GM12878 (cell line): ENCODE measurements at regions not wholly inside any gene's neighbourhood (a gene's known extent, or its start where the extent isn't known, plus 50 kb on each side); places are given as distances from the start of the nearest gene placed in this dataset.

Source experiments
- ATAC-seq: fragments of 200-7000 bp; cut with Tn5 transposase; 3 replicates; pipeline ENCODE4 v1.9.1; 2020; ENCODE audit warnings: mild to moderate bottlenecking, moderate library complexity
- BruUV-seq: library from RNA; stranded (reverse); fragments of 400-500 nt; replicated peaks from 2 replicates; lab custom pipeline; 2021; lab: Mats Ljungman, UMichigan
- CTCF ChIA-PET: fragments of 300-600 bp; sonication (Branson Sonifier 250); formaldehyde crosslinking; extraction: SDS; loops from one replicate; lab custom pipeline; 2021; ENCODE audit warnings: inconsistent platforms; lab: Yijun Ruan, JAX
- POLR2A ChIA-PET: fragments of 350-600 bp; formaldehyde crosslinking; extraction: SDS; loops from one replicate; lab custom pipeline; 2021; ENCODE audit warnings: inconsistent platforms; lab: Charles Lee
- RAD21 ChIA-PET: fragments of 300-600 bp; sonication (Branson Sonifier 250); formaldehyde crosslinking; loops from one replicate; lab custom pipeline; 2023; ENCODE audit warnings: antibody characterized with exemption; ENCODE audit not compliant: unreplicated experiment; lab: Charles Lee
- SMC1A ChIA-PET: fragments of 300-600 bp; sonication (Branson Sonifier 250); formaldehyde crosslinking; loops from one replicate; lab custom pipeline; 2023; ENCODE audit not compliant: unreplicated experiment, uncharacterized antibody; lab: Charles Lee
- DNase-seq: peaks from one replicate; pipeline ENCODE4 v3.0.0-alpha.2; 2011; ENCODE audit warnings: low read depth, low spot score
- FAIRE-seq: peaks from 3 replicates; lab custom pipeline; 2011; peaks lifted over from hg19 to GRCh38; lab: Jason Lieb, UNC
- H2AFZ ChIP-seq: 2 replicates; pipeline ENCODE4 v1.6.0; 2011; ENCODE audit warnings: low read depth, low read length, control low read depth; ENCODE audit not compliant: control insufficient read depth
- H3K27ac ChIP-seq: 2 replicates; pipeline ENCODE4 v1.5.1; 2011; ENCODE audit warnings: control low read depth; ENCODE audit not compliant: control insufficient read depth, insufficient read depth
- H3K27me3 ChIP-seq, 2 experiments: replicated peaks in 1 of 2; 2 replicates each; pipeline versions ENCODE4 v1.6.0 to v1.6.1; 2011; ENCODE audit warnings: low read length in 1 of 2; ENCODE audit not compliant: control insufficient read depth in 2 of 2, insufficient read depth in 2 of 2
- H3K36me3 ChIP-seq, 2 experiments: 2 replicates each; pipeline ENCODE4 v1.5.1; 2011; ENCODE audit warnings: low read length in 1 of 2; ENCODE audit not compliant: control insufficient read depth in 2 of 2, insufficient read depth in 2 of 2
- H3K4me1 ChIP-seq: 2 replicates; pipeline ENCODE4 v1.6.1; 2011; ENCODE audit warnings: mild to moderate bottlenecking, low read length, moderate library complexity, mixed read lengths; ENCODE audit not compliant: control insufficient read depth, insufficient read depth
- H3K4me2 ChIP-seq: 2 replicates; pipeline ENCODE4 v1.6.0; 2011; ENCODE audit warnings: control low read depth; ENCODE audit not compliant: control insufficient read depth, insufficient read depth
- H3K4me3 ChIP-seq: fragments of 200-600 bp; sonication (generic); 2 replicates; pipeline ENCODE4 v1.5.1; 2016
- H3K79me2 ChIP-seq: 2 replicates; pipeline ENCODE4 v1.6.0; 2011; ENCODE audit warnings: low read length; ENCODE audit not compliant: control insufficient read depth, insufficient read depth
- H3K9ac ChIP-seq: 2 replicates; pipeline ENCODE4 v1.8.0; 2011; ENCODE audit warnings: low read length, control low read depth, mixed read lengths; ENCODE audit not compliant: control insufficient read depth, insufficient read depth
- H3K9me3 ChIP-seq: replicated peaks from 3 replicates; pipeline ENCODE4 v1.5.1; 2011; ENCODE audit warnings: mild to moderate bottlenecking, low read length; ENCODE audit not compliant: control insufficient read depth, insufficient read depth
- H4K20me1 ChIP-seq: 2 replicates; pipeline ENCODE4 v1.6.0; 2011; ENCODE audit not compliant: control insufficient read depth, insufficient read depth
- CBX3 ChIP-seq: fragments of 200-600 bp; sonication (generic); IDR thresholded peaks from 2 replicates; pipeline ENCODE4 v1.6.1; 2016; ENCODE audit warnings: low read depth, borderline replicate concordance
- GATAD2B ChIP-seq: fragments of 450-650 bp; conservative IDR thresholded peaks from 2 replicates; pipeline ENCODE4 v1.6.1; 2017; ENCODE audit warnings: low read depth, mild to moderate bottlenecking, moderate library complexity
- IRF4 ChIP-seq: IDR thresholded peaks from 2 replicates; pipeline ENCODE4 v1.6.1; 2011; ENCODE audit warnings: low read depth, low read length
- KDM1A ChIP-seq: fragments of 200-600 bp; sonication (generic); IDR thresholded peaks from 2 replicates; pipeline ENCODE4 v1.6.1; 2016; ENCODE audit warnings: borderline replicate concordance
- NFYB ChIP-seq: IDR thresholded peaks from 2 replicates; pipeline ENCODE4 v1.6.1; 2011; ENCODE audit warnings: low read depth, mild to moderate bottlenecking, low read length, improper control_type of control experiment, moderate library complexity; ENCODE audit not compliant: insufficient read depth
- PAX5 ChIP-seq: IDR thresholded peaks from 2 replicates; pipeline ENCODE4 v1.6.1; 2011; ENCODE audit warnings: low read depth, low read length, borderline replicate concordance
- POLR2AphosphoS2 ChIP-seq: IDR thresholded peaks from 2 replicates; pipeline ENCODE4 v1.6.1; 2011; ENCODE audit warnings: low read depth, mild to moderate bottlenecking, low read length, improper control_type of control experiment, moderate library complexity
- RAD21 ChIP-seq: IDR thresholded peaks from 2 replicates; pipeline ENCODE4 v1.6.1; 2011; ENCODE audit warnings: mild to moderate bottlenecking, low read depth, low read length, moderate library complexity; ENCODE audit not compliant: insufficient read depth
- SPI1 ChIP-seq: IDR thresholded peaks from 2 replicates; pipeline ENCODE4 v1.6.1; 2011; ENCODE audit warnings: low read depth, mild to moderate bottlenecking, low read length, moderate library complexity, borderline replicate concordance; ENCODE audit not compliant: insufficient read depth
- ZNF217 ChIP-seq: fragments of 450-650 bp; IDR thresholded peaks from 2 replicates; pipeline ENCODE4 v1.6.1; 2017; ENCODE audit warnings: antibody characterized with exemption, mild to moderate bottlenecking
- WGBS: methylation state at CpG from one replicate; pipeline ENCODE4 v1.1.6; 2016; ENCODE audit warnings: low lambda C conversion rate; ENCODE audit not compliant: insufficient replicate concordance, insufficient coverage; ENCODE audit errors: missing lambda C conversion rate; 5-methylcytosine and 5-hydroxymethylcytosine counted together
- in situ Hi-C: fragments of 300-500 bp; cut with MboI; formaldehyde crosslinking; loops from 9 replicates; pipeline ENCODE4 v1.14.3; 2018; ENCODE audit warnings: mixed read lengths
- intact Hi-C: fragments of 100-400 bp; cut with micrococcal nuclease; formaldehyde crosslinking; loops from one replicate; pipeline ENCODE4 v1.14.2; 2022; ENCODE audit not compliant: unreplicated experiment
- TF ChIP-seq, protein P1 (sequence below): fragments of 450-650 bp; IDR thresholded peaks from 2 replicates; pipeline ENCODE4 v1.6.1; 2017; ENCODE audit warnings: low read depth, mild to moderate bottlenecking, moderate library complexity
- TF ChIP-seq, protein P2 (sequence below): fragments of 150-350 bp; IDR thresholded peaks from 2 replicates; pipeline ENCODE4 v1.6.1; 2016; ENCODE audit warnings: low read depth, low read length

DNA sequence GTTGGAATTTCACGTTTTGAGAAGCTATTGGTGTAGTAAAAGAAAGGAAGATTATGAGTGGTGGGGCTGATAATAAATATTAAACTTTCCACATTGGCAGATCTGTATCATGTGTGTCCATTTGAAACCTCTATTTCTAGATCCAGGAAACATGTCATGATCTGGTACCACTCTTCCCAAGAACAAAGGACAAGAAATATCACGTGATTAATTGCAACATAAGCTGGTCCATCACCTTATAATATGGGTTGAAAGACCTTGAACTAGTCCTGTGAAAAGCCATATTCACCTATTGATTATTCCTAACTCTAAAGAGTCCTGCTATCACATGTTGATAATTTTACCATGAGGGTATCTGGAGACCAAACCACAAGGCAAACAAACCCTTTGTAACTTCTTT, 335.3 kb upstream of the SMIM21 start (continued):
- TF ChIP-seq CBX3 = no peak
- TF ChIP-seq NFYB = no peak
- TF ChIP-seq PAX5 = no peak
- no peak for TF ChIP-seq ZNF217
- TF ChIP-seq IRF4 = no peak
- no peak for TF ChIP-seq KDM1A

- H2AFZ ChIP-seq = no peak overlapping the region
Observed at GRCh38 chr18:75760208-75760607, 332.7 kb upstream of the SMIM21 start.

More at GRCh38 chr18:75760208-75760607, 332.7 kb upstream of the SMIM21 start:
- in situ Hi-C loops = no loop called here
- ATAC-seq = no peak
- ChIA-PET CTCF (interaction anchor here (0.6 kb wide), 1 partner anchor 898 kb away, joined by 3 read pairs; no protein-coding TSS in a partner anchor), RAD21 (no interaction called here), SMC1A (no interaction called here), POLR2A (no interaction called here)
- H3K27ac ChIP-seq = no peak overlapping the region
- H3K9me3 ChIP-seq = no peaks in the 10 kb centered on the region
- no peaks in the 10 kb centered on the region for H4K20me1 ChIP-seq
- no peaks in the 10 kb centered on the region for H3K4me1 ChIP-seq
- no TSS peak for BruUV-seq
- no peaks in the 10 kb centered on the region for H3K36me3 ChIP-seq
- WGBS = 0% methylated on average over 1 of the region's 1 CpG
- no peaks in the 10 kb centered on the region for H3K27me3 ChIP-seq
- no peak for DNase-seq
- H3K79me2 ChIP-seq = no peaks in the 10 kb centered on the region
- no peak overlapping the region for H3K4me3 ChIP-seq
- FAIRE-seq = no peak
- TF ChIP-seq, protein P1, sequence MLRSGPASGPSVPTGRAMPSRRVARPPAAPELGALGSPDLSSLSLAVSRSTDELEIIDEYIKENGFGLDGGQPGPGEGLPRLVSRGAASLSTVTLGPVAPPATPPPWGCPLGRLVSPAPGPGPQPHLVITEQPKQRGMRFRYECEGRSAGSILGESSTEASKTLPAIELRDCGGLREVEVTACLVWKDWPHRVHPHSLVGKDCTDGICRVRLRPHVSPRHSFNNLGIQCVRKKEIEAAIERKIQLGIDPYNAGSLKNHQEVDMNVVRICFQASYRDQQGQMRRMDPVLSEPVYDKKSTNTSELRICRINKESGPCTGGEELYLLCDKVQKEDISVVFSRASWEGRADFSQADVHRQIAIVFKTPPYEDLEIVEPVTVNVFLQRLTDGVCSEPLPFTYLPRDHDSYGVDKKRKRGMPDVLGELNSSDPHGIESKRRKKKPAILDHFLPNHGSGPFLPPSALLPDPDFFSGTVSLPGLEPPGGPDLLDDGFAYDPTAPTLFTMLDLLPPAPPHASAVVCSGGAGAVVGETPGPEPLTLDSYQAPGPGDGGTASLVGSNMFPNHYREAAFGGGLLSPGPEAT = no peak
- TF ChIP-seq POLR2AphosphoS2 (no peak), KDM1A (no peak), GATAD2B (no peak), SPI1 (no peak), RAD21 (no peak)
- TF ChIP-seq, protein P2, sequence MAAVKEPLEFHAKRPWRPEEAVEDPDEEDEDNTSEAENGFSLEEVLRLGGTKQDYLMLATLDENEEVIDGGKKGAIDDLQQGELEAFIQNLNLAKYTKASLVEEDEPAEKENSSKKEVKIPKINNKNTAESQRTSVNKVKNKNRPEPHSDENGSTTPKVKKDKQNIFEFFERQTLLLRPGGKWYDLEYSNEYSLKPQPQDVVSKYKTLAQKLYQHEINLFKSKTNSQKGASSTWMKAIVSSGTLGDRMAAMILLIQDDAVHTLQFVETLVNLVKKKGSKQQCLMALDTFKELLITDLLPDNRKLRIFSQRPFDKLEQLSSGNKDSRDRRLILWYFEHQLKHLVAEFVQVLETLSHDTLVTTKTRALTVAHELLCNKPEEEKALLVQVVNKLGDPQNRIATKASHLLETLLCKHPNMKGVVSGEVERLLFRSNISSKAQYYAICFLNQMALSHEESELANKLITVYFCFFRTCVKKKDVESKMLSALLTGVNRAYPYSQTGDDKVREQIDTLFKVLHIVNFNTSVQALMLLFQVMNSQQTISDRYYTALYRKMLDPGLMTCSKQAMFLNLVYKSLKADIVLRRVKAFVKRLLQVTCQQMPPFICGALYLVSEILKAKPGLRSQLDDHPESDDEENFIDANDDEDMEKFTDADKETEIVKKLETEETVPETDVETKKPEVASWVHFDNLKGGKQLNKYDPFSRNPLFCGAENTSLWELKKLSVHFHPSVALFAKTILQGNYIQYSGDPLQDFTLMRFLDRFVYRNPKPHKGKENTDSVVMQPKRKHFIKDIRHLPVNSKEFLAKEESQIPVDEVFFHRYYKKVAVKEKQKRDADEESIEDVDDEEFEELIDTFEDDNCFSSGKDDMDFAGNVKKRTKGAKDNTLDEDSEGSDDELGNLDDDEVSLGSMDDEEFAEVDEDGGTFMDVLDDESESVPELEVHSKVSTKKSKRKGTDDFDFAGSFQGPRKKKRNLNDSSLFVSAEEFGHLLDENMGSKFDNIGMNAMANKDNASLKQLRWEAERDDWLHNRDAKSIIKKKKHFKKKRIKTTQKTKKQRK = no peak
- TF ChIP-seq, all 136 proteins: peak for 0
- intact Hi-C loops = no loop called here
- H3K4me2 ChIP-seq = no peak overlapping the region
- H3K9ac ChIP-seq = no peak overlapping the region
